Trophoblast cell (in vitro differentiated cells and primary cell): ENCODE measurements at regions not wholly inside any gene's neighbourhood (a gene's known extent, or its start where the extent isn't known, plus 50 kb on each side); places are given as distances from the start of the nearest gene placed in this dataset.

Source experiments
- DNase-seq, 2 donors: peaks; one replicate each; pipeline ENCODE4 v3.0.0-alpha.2; 2016
- H2AFZ ChIP-seq: 2 replicates; pipeline ENCODE4 v1.6.1; 2013; ENCODE audit warnings: low read length, moderate library complexity, mild to moderate bottlenecking; ENCODE audit not compliant: insufficient read depth, poor library complexity
- H2AK5ac ChIP-seq: 2 replicates; pipeline ENCODE4 v1.6.1; 2013; ENCODE audit warnings: mild to moderate bottlenecking, low read length
- H2BK120ac ChIP-seq: 2 replicates; pipeline ENCODE4 v1.6.1; 2013; ENCODE audit warnings: low read length, mild to moderate bottlenecking, moderate library complexity; ENCODE audit not compliant: insufficient read depth, poor library complexity
- H2BK12ac ChIP-seq: 2 replicates; pipeline ENCODE4 v1.6.1; 2013; ENCODE audit warnings: mild to moderate bottlenecking, low read length, moderate library complexity
- H2BK5ac ChIP-seq: 2 replicates; pipeline ENCODE4 v1.6.1; 2013; ENCODE audit warnings: low read length, low read depth, moderate library complexity, mild to moderate bottlenecking; ENCODE audit not compliant: poor library complexity
- H3K14ac ChIP-seq: 2 replicates; pipeline ENCODE4 v1.6.1; 2013; ENCODE audit warnings: mild to moderate bottlenecking, low read length
- H3K18ac ChIP-seq: 2 replicates; pipeline ENCODE4 v1.6.1; 2013; ENCODE audit warnings: mild to moderate bottlenecking, low read length
- H3K23ac ChIP-seq: 2 replicates; pipeline ENCODE4 v1.6.1; 2013; ENCODE audit warnings: low read length
- H3K27ac ChIP-seq: 2 replicates; pipeline ENCODE4 v1.5.1; 2013; ENCODE audit warnings: low read depth, mild to moderate bottlenecking, inconsistent platforms, low read length, moderate library complexity
- H3K27me3 ChIP-seq: 2 replicates; pipeline ENCODE4 v1.6.1; 2013; ENCODE audit warnings: inconsistent platforms, mild to moderate bottlenecking, low read length, moderate library complexity; ENCODE audit not compliant: insufficient read depth
- H3K36me3 ChIP-seq, 2 experiments: 1 replicate in 1 of 2; 2 replicates in 1 of 2; pipeline ENCODE4 v1.6.1; 2013; ENCODE audit warnings: low read length in 2 of 2, mild to moderate bottlenecking in 2 of 2, moderate library complexity in 1 of 2; ENCODE audit not compliant: insufficient read depth in 2 of 2, control insufficient read depth in 1 of 2
- H3K4ac ChIP-seq: 2 replicates; pipeline ENCODE4 v1.6.1; 2013; ENCODE audit warnings: low read depth, mild to moderate bottlenecking, low read length, moderate library complexity
- H3K4me1 ChIP-seq, 2 experiments: 1 replicate in 1 of 2; 2 replicates in 1 of 2; pipeline ENCODE4 v1.6.1; 2013; ENCODE audit warnings: low read length in 2 of 2, mild to moderate bottlenecking in 2 of 2, moderate library complexity in 1 of 2; ENCODE audit not compliant: insufficient read depth in 2 of 2, control insufficient read depth in 1 of 2
- H3K4me2 ChIP-seq: 2 replicates; pipeline ENCODE4 v1.6.1; 2013; ENCODE audit warnings: inconsistent platforms, mild to moderate bottlenecking, low read length, moderate library complexity
- H3K4me3 ChIP-seq: 2 replicates; pipeline ENCODE4 v1.5.1; 2013; ENCODE audit warnings: mild to moderate bottlenecking, low read depth, low read length, inconsistent platforms
- H3K79me1 ChIP-seq: one replicate; pipeline ENCODE4 v1.6.1; 2013; ENCODE audit warnings: low read length
- H3K79me2 ChIP-seq: 2 replicates; pipeline ENCODE4 v1.6.1; 2013; ENCODE audit warnings: low read length, mild to moderate bottlenecking; ENCODE audit not compliant: control insufficient read depth, insufficient read depth, poor library complexity
- H3K9ac ChIP-seq: 2 replicates; pipeline ENCODE4 v1.6.1; 2013; ENCODE audit warnings: mild to moderate bottlenecking, low read length
- H3K9me3 ChIP-seq: 2 replicates; pipeline ENCODE4 v1.6.1; 2013; ENCODE audit warnings: low read depth, mild to moderate bottlenecking, control low read depth, inconsistent platforms, low read length; ENCODE audit not compliant: insufficient read depth
- H4K12ac ChIP-seq: 2 replicates; pipeline ENCODE4 v1.6.1; 2013; ENCODE audit warnings: low read depth, mild to moderate bottlenecking, low read length, moderate library complexity
- H4K8ac ChIP-seq: 2 replicates; pipeline ENCODE4 v1.6.1; 2013; ENCODE audit warnings: low read depth, mild to moderate bottlenecking, low read length, moderate library complexity
- H4K91ac ChIP-seq: one replicate; pipeline ENCODE4 v1.6.1; 2013; ENCODE audit warnings: low read depth, mild to moderate bottlenecking, low read length, moderate library complexity
- WGBS: extraction: QIAGEN DNeasy Blood & Tissue Kit; methylation state at CpG from one replicate; pipeline ENCODE4 v1.1.7; 2013; ENCODE audit warnings: missing lambda C conversion rate; ENCODE audit not compliant: insufficient read length, insufficient coverage; ENCODE audit errors: extremely low coverage; 5-methylcytosine and 5-hydroxymethylcytosine counted together

- Histone ChIP-seq H4K12ac (no peak overlapping the region), H3K79me1 (no peaks in the 10 kb centered on the region), H3K27me3 (no peaks in the 10 kb centered on the region), H3K4me1 (no peaks in the 10 kb centered on the region), H3K14ac (no peak overlapping the region), H2BK120ac (no peak overlapping the region), H3K9me3 (no peaks in the 10 kb centered on the region), H4K91ac (no peak overlapping the region), H4K8ac (no peak overlapping the region), H3K36me3 (no peaks in the 10 kb centered on the region), H3K4me2 (no peak overlapping the region), H3K4me3 (no peak overlapping the region), H3K4ac (no peak overlapping the region), H2AK5ac (no peak overlapping the region), H2BK12ac (no peak overlapping the region), H3K18ac (no peak overlapping the region), H3K79me2 (no peaks in the 10 kb centered on the region), H3K9ac (no peak overlapping the region), H3K27ac (no peak overlapping the region), H2BK5ac (no peak overlapping the region), H3K23ac (no peak overlapping the region), H2AFZ (no peak overlapping the region)
- no peak for DNase-seq
- no CpG with 5 or more reads among the region's 2 CpGs for WGBS
Observed at GRCh38 chr18:57242285-57242684, 95.4 kb downstream of the BOD1L2 start.

DNA sequence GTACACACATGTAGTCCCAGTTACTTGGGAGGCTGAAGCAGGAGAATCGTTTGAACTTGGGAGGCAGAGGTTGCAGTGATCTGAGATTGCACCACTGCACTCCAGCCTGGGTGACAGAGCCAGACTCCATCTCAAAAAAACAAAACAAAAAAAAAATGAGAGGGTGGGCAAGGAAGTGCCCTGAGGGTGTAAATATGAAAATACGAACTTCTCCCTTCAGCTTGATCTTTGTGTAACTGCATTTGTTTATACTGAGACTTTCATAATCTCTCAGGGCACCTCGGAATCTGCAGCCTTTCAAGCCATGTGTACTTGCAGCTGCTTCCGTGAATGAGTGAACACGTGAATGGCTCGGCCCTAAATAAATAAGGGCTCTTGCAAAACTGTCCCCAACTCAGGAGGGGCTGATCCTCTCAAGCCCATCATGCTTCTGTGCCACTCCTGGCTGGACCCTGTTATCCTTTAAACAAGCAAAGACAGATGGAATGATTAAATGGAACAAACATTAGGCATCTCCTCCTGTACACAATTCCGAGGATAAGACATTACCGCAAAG lies 96.8 kb downstream of the BOD1L2 start:
- Histone ChIP-seq H3K27ac (no peak overlapping the region), H3K27me3 (no peaks in the 10 kb centered on the region), H3K23ac (no peak overlapping the region), H3K9ac (no peak overlapping the region), H3K14ac (no peak overlapping the region), H3K9me3 (no peaks in the 10 kb centered on the region), H3K79me2 (no peaks in the 10 kb centered on the region), H3K18ac (no peak overlapping the region), H3K4me1 (no peaks in the 10 kb centered on the region), H2AFZ (no peak overlapping the region), H2BK5ac (no peak overlapping the region), H3K36me3 (no peaks in the 10 kb centered on the region), H4K12ac (no peak overlapping the region), H4K8ac (no peak overlapping the region), H3K79me1 (no peaks in the 10 kb centered on the region), H2AK5ac (no peak overlapping the region), H2BK120ac (no peak overlapping the region), H3K4me2 (no peak overlapping the region), H4K91ac (no peak overlapping the region), H3K4me3 (no peak overlapping the region), H3K4ac (no peak overlapping the region), H2BK12ac (no peak overlapping the region)
- no peak for DNase-seq
- no CpG with 5 or more reads among the region's 8 CpGs for WGBS

DNA sequence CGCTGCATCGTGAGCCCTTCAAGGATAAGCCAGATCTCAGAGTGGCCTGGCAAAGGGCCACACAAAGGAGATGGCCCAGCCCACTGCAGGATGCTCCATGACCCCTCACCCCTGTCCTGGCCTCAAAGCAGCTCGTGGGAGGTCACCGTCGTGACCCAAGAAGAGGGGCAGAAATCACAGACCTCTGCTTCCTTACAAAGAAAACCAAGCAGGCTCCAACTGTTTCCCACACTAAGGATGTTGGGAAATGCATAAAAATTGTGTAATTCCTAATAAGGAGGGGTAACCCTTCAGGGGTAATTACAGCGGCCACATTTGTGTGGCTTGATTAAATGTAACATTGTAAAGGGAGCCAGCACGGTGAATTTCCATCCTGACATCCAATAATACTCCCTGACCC lies 102.3 kb downstream of the BOD1L2 start:
- Histone ChIP-seq H4K8ac (no peak overlapping the region), H3K4me2 (no peak overlapping the region), H4K12ac (no peak overlapping the region), H2BK12ac (no peak overlapping the region), H2BK5ac (no peak overlapping the region), H3K4me3 (no peak overlapping the region), H3K9ac (no peak overlapping the region), H3K4ac (no peak overlapping the region), H2AK5ac (no peak overlapping the region), H3K79me2 (no peaks in the 10 kb centered on the region), H3K4me1 (no peaks in the 10 kb centered on the region), H4K91ac (no peak overlapping the region), H3K9me3 (no peaks in the 10 kb centered on the region), H3K79me1 (no peaks in the 10 kb centered on the region), H3K27ac (no peak overlapping the region), H3K27me3 (no peaks in the 10 kb centered on the region), H2BK120ac (no peak overlapping the region), H3K36me3 (no peaks in the 10 kb centered on the region), H2AFZ (no peak overlapping the region), H3K18ac (no peak overlapping the region), H3K14ac (no peak overlapping the region), H3K23ac (no peak overlapping the region)
- no peak for DNase-seq
- WGBS = no CpG with 5 or more reads among the region's 7 CpGs

DNA sequence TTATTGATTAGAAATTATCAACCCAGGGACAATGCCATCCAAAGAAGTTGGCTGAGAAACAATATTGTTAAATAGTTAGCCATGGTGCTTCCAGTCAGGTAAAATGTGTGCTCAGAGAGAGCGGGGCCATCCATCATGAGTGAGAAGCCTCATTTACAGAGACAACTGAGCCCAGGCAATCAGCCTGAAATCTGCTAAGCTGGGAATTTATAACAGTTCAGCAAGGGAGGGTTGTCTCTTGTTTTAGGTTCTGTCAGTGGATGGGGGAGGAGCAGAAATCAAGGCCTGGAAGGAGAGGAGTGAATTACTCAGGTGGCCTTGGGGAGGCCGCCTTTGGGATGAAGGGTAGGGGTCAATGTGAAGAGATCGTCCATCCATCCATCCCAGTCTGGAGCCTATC lies 102.5 kb upstream of the ST8SIA3 start:
- H3K9ac ChIP-seq = no peak overlapping the region
- no peak overlapping the region for H3K4ac ChIP-seq
- H3K9me3 ChIP-seq = no peaks in the 10 kb centered on the region
- no peaks in the 10 kb centered on the region for H3K79me1 ChIP-seq
- H2BK120ac ChIP-seq = no peak overlapping the region
- WGBS = no CpG with 5 or more reads among the region's 3 CpGs
- H3K36me3 ChIP-seq = no peaks in the 10 kb centered on the region
- H3K27ac ChIP-seq = no peak overlapping the region
- no peak overlapping the region for H3K4me2 ChIP-seq
- no peak overlapping the region for H3K18ac ChIP-seq
- no peaks in the 10 kb centered on the region for H3K79me2 ChIP-seq
- H3K4me3 ChIP-seq = no peak overlapping the region
- no peaks in the 10 kb centered on the region for H3K4me1 ChIP-seq
- no peak overlapping the region for H2AFZ ChIP-seq
- H2BK12ac ChIP-seq = no peak overlapping the region
- H4K8ac ChIP-seq = no peak overlapping the region
- H4K91ac ChIP-seq = no peak overlapping the region
- no peak overlapping the region for H3K14ac ChIP-seq
- no peak for DNase-seq
- H2AK5ac ChIP-seq = no peak overlapping the region
- no peak overlapping the region for H4K12ac ChIP-seq
- no peak overlapping the region for H3K23ac ChIP-seq
- no peak overlapping the region for H2BK5ac ChIP-seq
- H3K27me3 ChIP-seq = no peaks in the 10 kb centered on the region
